HG02981 (cell line): ENCODE measurements at regions not wholly inside any gene's neighbourhood (a gene's known extent, or its start where the extent isn't known, plus 50 kb on each side); places are given as distances from the start of the nearest gene placed in this dataset.

Source experiments
- ATAC-seq: cut with Tn5 transposase; IDR thresholded peaks from one replicate; pipeline ENCODE4 v1.9.1; 2021; ENCODE audit warnings: mild to moderate bottlenecking, moderate library complexity; ENCODE audit not compliant: unreplicated experiment

- no peak for ATAC-seq
Measured at GRCh38 chr1:238171985-238172384, 281.3 kb upstream of the ZP4 start.

GRCh38 chr1:238161955-238162354, 271.2 kb upstream of the ZP4 start:
- ATAC-seq, result no peak

- ATAC-seq, result no peak
Measured at GRCh38 chr1:238153939-238154338, 263.2 kb upstream of the ZP4 start.

- no peak for ATAC-seq
Measured at GRCh38 chr1:238153253-238153652, 262.5 kb upstream of the ZP4 start.

GRCh38 chr1:238152119-238152518, 261.4 kb upstream of the ZP4 start:
- ATAC-seq, result no peak

GRCh38 chr1:238143038-238143437, 252.3 kb upstream of the ZP4 start:
- ATAC-seq, result no peak

GRCh38 chr1:238141353-238141752, 250.6 kb upstream of the ZP4 start:
- ATAC-seq, result no peak

GRCh38 chr1:238139713-238140112, 249.0 kb upstream of the ZP4 start:
- no peak for ATAC-seq

GRCh38 chr1:238138059-238138626, 247.4 kb upstream of the ZP4 start:
- no peak for ATAC-seq

- no peak for ATAC-seq
Measured at GRCh38 chr1:238135708-238136664, 245.3 kb upstream of the ZP4 start.

- ATAC-seq, result no peak
Measured at GRCh38 chr1:238129677-238130076, 239.0 kb upstream of the ZP4 start.

GRCh38 chr1:238123201-238123600, 232.5 kb upstream of the ZP4 start:
- no peak for ATAC-seq

GRCh38 chr1:238119861-238120260, 229.1 kb upstream of the ZP4 start:
- no peak for ATAC-seq

- no peak for ATAC-seq
Measured at GRCh38 chr1:238119060-238119459, 228.3 kb upstream of the ZP4 start.

- ATAC-seq, result no peak
Measured at GRCh38 chr1:238115852-238116251, 225.1 kb upstream of the ZP4 start.

- no peak for ATAC-seq
Measured at GRCh38 chr1:238112952-238113621, 222.4 kb upstream of the ZP4 start.

- ATAC-seq, result no peak
Measured at GRCh38 chr1:238111516-238111915, 220.8 kb upstream of the ZP4 start.

- ATAC-seq, result no peak
Measured at GRCh38 chr1:238111081-238111480, 220.4 kb upstream of the ZP4 start.

GRCh38 chr1:238108417-238108816, 217.7 kb upstream of the ZP4 start:
- ATAC-seq, result no peak

- no peak for ATAC-seq
Measured at GRCh38 chr1:238107322-238107721, 216.6 kb upstream of the ZP4 start.

- ATAC-seq, result no peak
Measured at GRCh38 chr1:238104752-238105151, 214.0 kb upstream of the ZP4 start.

- ATAC-seq, result no peak
Measured at GRCh38 chr1:238101923-238102322, 211.2 kb upstream of the ZP4 start.
